ENCODE measurements at regions not wholly inside any gene's neighbourhood (a gene's known extent, or its start where the extent isn't known, plus 50 kb on each side); places are given as distances from the start of the nearest gene placed in this dataset.

GRCh38 chr6:156507656-156508055 lies 269.5 kb upstream of the ARID1B start:
- TF ChIP-seq CTCF (IDR thresholded peaks at IDR 0.05) (no peak), POLR2A (IDR thresholded peaks at IDR 0.05) (no peak)
